H9 (cell line): ENCODE measurements at regions not wholly inside any gene's neighbourhood (a gene's known extent, or its start where the extent isn't known, plus 50 kb on each side); places are given as distances from the start of the nearest gene placed in this dataset.

Experiments used
- DNase-seq: peaks from one replicate; pipeline ENCODE4 v3.0.0-alpha.2; 2017
- H2AFZ ChIP-seq: one replicate; pipeline ENCODE4 v1.6.1; 2013; ENCODE audit warnings: mild to moderate bottlenecking, low read length, control low read depth, moderate library complexity
- H2AK5ac ChIP-seq: 2 replicates; pipeline ENCODE4 v1.6.1; 2013; ENCODE audit warnings: low read length, control low read depth, mixed read lengths; ENCODE audit not compliant: insufficient read length
- H2BK120ac ChIP-seq: one replicate; pipeline ENCODE4 v1.6.1; 2013; ENCODE audit warnings: low read depth, mild to moderate bottlenecking, low read length, control low read depth, inconsistent platforms; ENCODE audit not compliant: poor library complexity, severe bottlenecking
- H2BK12ac ChIP-seq: 2 replicates; pipeline ENCODE4 v1.6.1; 2013; ENCODE audit warnings: low read length, control low read depth, mixed read lengths, low read depth; ENCODE audit not compliant: insufficient read length
- H2BK15ac ChIP-seq: 2 replicates; pipeline ENCODE4 v1.6.1; 2013; ENCODE audit warnings: low read depth, low read length, control low read depth
- H2BK20ac ChIP-seq: one replicate; pipeline ENCODE4 v1.6.1; 2013; ENCODE audit warnings: low read depth, mild to moderate bottlenecking, low read length, control low read depth, inconsistent platforms; ENCODE audit not compliant: poor library complexity, severe bottlenecking
- H2BK5ac ChIP-seq: 2 replicates; pipeline ENCODE4 v1.6.1; 2013; ENCODE audit warnings: low read length, control low read depth, mixed read lengths; ENCODE audit not compliant: insufficient read length
- H3K14ac ChIP-seq: 2 replicates; pipeline ENCODE4 v1.6.1; 2013; ENCODE audit warnings: low read length, control low read depth; ENCODE audit not compliant: insufficient read depth
- H3K18ac ChIP-seq: 2 replicates; pipeline ENCODE4 v1.6.1; 2013; ENCODE audit warnings: low read depth, mild to moderate bottlenecking, mixed read lengths, low read length, control low read depth; ENCODE audit not compliant: insufficient read length
- H3K23ac ChIP-seq: 2 replicates; pipeline ENCODE4 v1.6.1; 2013; ENCODE audit warnings: low read length, control low read depth, mixed read lengths, low read depth; ENCODE audit not compliant: insufficient read length
- H3K23me2 ChIP-seq: 2 replicates; pipeline ENCODE4 v1.6.1; 2013; ENCODE audit warnings: low read depth, mild to moderate bottlenecking, mixed read lengths, low read length, control low read depth; ENCODE audit not compliant: insufficient read length, poor library complexity, severe bottlenecking
- H3K27ac ChIP-seq: 2 replicates; pipeline ENCODE4 v1.5.1; 2013; ENCODE audit warnings: low read length, control low read depth, mixed read lengths, low read depth; ENCODE audit not compliant: insufficient read length
- H3K27me3 ChIP-seq: 2 replicates; pipeline ENCODE4 v1.6.1; 2013; ENCODE audit warnings: low read length, control low read depth, inconsistent platforms; ENCODE audit not compliant: insufficient read depth
- H3K4ac ChIP-seq: 2 replicates; pipeline ENCODE4 v1.6.1; 2013; ENCODE audit warnings: low read depth, mild to moderate bottlenecking, control low read depth, inconsistent platforms, low read length, moderate library complexity
- H3K4me1 ChIP-seq: 2 replicates; pipeline ENCODE4 v1.6.1; 2013; ENCODE audit warnings: low read length, control low read depth, inconsistent platforms; ENCODE audit not compliant: insufficient read depth
- H3K4me2 ChIP-seq: 2 replicates; pipeline ENCODE4 v1.6.1; 2013; ENCODE audit warnings: low read length, control low read depth, mixed read lengths; ENCODE audit not compliant: insufficient read length, insufficient read depth
- H3K56ac ChIP-seq: 2 replicates; pipeline ENCODE4 v1.6.1; 2013; ENCODE audit warnings: low read depth, mild to moderate bottlenecking, mixed read lengths, low read length, control low read depth; ENCODE audit not compliant: insufficient read length
- H3K79me1 ChIP-seq: 2 replicates; pipeline ENCODE4 v1.6.1; 2013; ENCODE audit warnings: low read depth, mild to moderate bottlenecking, moderate library complexity, low read length, control low read depth, inconsistent platforms; ENCODE audit not compliant: insufficient read depth, poor library complexity, severe bottlenecking
- H3K79me2 ChIP-seq: 2 replicates; pipeline ENCODE4 v1.6.1; 2013; ENCODE audit warnings: low read length, control low read depth, inconsistent platforms; ENCODE audit not compliant: insufficient read depth
- H3K9ac ChIP-seq: 2 replicates; pipeline ENCODE4 v1.6.1; 2013; ENCODE audit warnings: low read length, control low read depth, mixed read lengths; ENCODE audit not compliant: insufficient read length; ENCODE audit errors: extremely low read depth
- H3K9me3 ChIP-seq: one replicate; pipeline ENCODE4 v1.6.1; 2013; ENCODE audit warnings: low read depth, low read length, inconsistent platforms; ENCODE audit not compliant: control insufficient read depth
- H3T11ph ChIP-seq: one replicate; pipeline ENCODE4 v1.6.1; 2013; ENCODE audit warnings: mild to moderate bottlenecking, low read length, control low read depth, inconsistent platforms
- H4K20me1 ChIP-seq: one replicate; pipeline ENCODE4 v1.6.1; 2013; ENCODE audit not compliant: control insufficient read depth, insufficient read length, insufficient read depth
- H4K5ac ChIP-seq: 2 replicates; pipeline ENCODE4 v1.6.1; 2013; ENCODE audit warnings: low read depth, mild to moderate bottlenecking, mixed read lengths, low read length, control low read depth; ENCODE audit not compliant: insufficient read length
- H4K8ac ChIP-seq: replicated peaks from 2 replicates; pipeline ENCODE4 v1.6.1; 2013; ENCODE audit warnings: low read length, control low read depth, mixed read lengths, low read depth; ENCODE audit not compliant: insufficient read length
- H4K91ac ChIP-seq: 2 replicates; pipeline ENCODE4 v1.6.1; 2013; ENCODE audit warnings: low read depth, mild to moderate bottlenecking, moderate library complexity, mixed read lengths, low read length, control low read depth; ENCODE audit not compliant: insufficient read length
- H3K27ac Mint-ChIP-seq, 3 experiments: 2 replicates in 2 of 3; 3 replicates in 1 of 3; pipeline ENCODE4 v1.8.0; 2020 to 2021; ENCODE audit warnings: mixed read lengths in 3 of 3, mild to moderate bottlenecking in 1 of 3, moderate library complexity in 1 of 3
- H3K27me3 Mint-ChIP-seq: 2 replicates; pipeline ENCODE4 v1.8.0; 2021; ENCODE audit warnings: low read depth, mild to moderate bottlenecking, moderate library complexity, mixed read lengths
- H3K36me3 Mint-ChIP-seq, 3 experiments: 2 replicates in 2 of 3; 3 replicates in 1 of 3; pipeline ENCODE4 v1.8.0; 2020 to 2021; ENCODE audit warnings: low read depth in 3 of 3, mixed read lengths in 3 of 3; ENCODE audit not compliant: insufficient read depth in 1 of 3
- H3K4me1 Mint-ChIP-seq, 2 experiments: 2 replicates each; pipeline ENCODE4 v1.8.0; 2020; ENCODE audit warnings: mixed read lengths in 2 of 2
- H3K4me3 Mint-ChIP-seq, 2 experiments: 2 replicates in 1 of 2; 3 replicates in 1 of 2; pipeline ENCODE4 v1.8.0; 2020 to 2021; ENCODE audit warnings: mild to moderate bottlenecking in 2 of 2, mixed read lengths in 2 of 2, moderate library complexity in 1 of 2
- H3K9me3 Mint-ChIP-seq, 2 experiments: 2 replicates in 1 of 2; 3 replicates in 1 of 2; pipeline ENCODE4 v1.8.0; 2020; ENCODE audit warnings: mild to moderate bottlenecking in 2 of 2, mixed read lengths in 2 of 2, moderate library complexity in 1 of 2
- CTCF ChIP-seq: fragments of 200-600 bp; sonication (generic); conservative IDR thresholded peaks from 3 replicates; pipeline ENCODE4 v1.8.0; 2021; ENCODE audit warnings: antibody characterized with exemption, mild to moderate bottlenecking
- WGBS: extraction: QIAGEN DNeasy Blood & Tissue Kit; methylation state at CpG from one replicate; pipeline ENCODE4 v1.1.7; 2013; ENCODE audit warnings: missing lambda C conversion rate, low lambda C conversion rate, mixed read lengths; ENCODE audit not compliant: insufficient read length; ENCODE audit errors: extremely low coverage; 5-methylcytosine and 5-hydroxymethylcytosine counted together

- Histone ChIP-seq H4K20me1 (no peaks in the 10 kb centered on the region), H2AFZ (no peak overlapping the region), H3K9ac (no peak overlapping the region), H3K23me2 (no peaks in the 10 kb centered on the region), H2BK12ac (no peak overlapping the region), H2BK120ac (no peak overlapping the region), H2BK15ac (no peak overlapping the region), H2AK5ac (no peak overlapping the region), H3K9me3 (no peaks in the 10 kb centered on the region), H4K8ac (no peak overlapping the region), H2BK5ac (no peak overlapping the region), H3K27me3 (no peaks in the 10 kb centered on the region), H4K91ac (no peak overlapping the region), H3K27ac (no peak overlapping the region), H3K4me2 (no peak overlapping the region), H3K23ac (no peak overlapping the region), H3K79me2 (no peaks in the 10 kb centered on the region), H3K56ac (no peak overlapping the region), H2BK20ac (no peak overlapping the region), H3K79me1 (no peaks in the 10 kb centered on the region), H3K18ac (no peak overlapping the region), H3K14ac (no peak overlapping the region), H3K4ac (no peak overlapping the region), H4K5ac (no peak overlapping the region), H3K4me1 (no peaks in the 10 kb centered on the region; the same call in 1 of the 2 replicates), H3T11ph (no peak overlapping the region)
- Mint-ChIP-seq H3K9me3 (peaks cover 0 to 3% of the 10 kb centered on the region in 2 experiments; a peak in 2 of 5 replicates), H3K27ac (no peak overlapping the region), H3K4me1 (peaks cover 9 to 12% of the 10 kb centered on the region in 2 experiments), H3K27me3 (no peaks in the 10 kb centered on the region), H3K36me3 (peaks cover 0 to 1% (median 0%) of the 10 kb centered on the region in 3 experiments; a peak in 1 of 7 replicates), H3K4me3 (no peak overlapping the region)
- DNase-seq, result no peak
- WGBS, result no CpG with 5 or more reads among the region's 2 CpGs
- TF ChIP-seq CTCF, result no peak
These were observed 192.5 kb upstream of the POT1 start for GRCh38 chr7:125122173-125122572.
